ENCODE measurements at regions not wholly inside any gene's neighbourhood (a gene's known extent, or its start where the extent isn't known, plus 50 kb on each side); places are given as distances from the start of the nearest gene placed in this dataset.
"Not testable (repeated sequence)": the region's sequence is repeated elsewhere in the genome, so short reads cannot be mapped to it uniquely, and the experiment has no call there.

- Histone ChIP-seq H3K27ac (no peak overlapping the region), H3K9me3 (no peaks in the 10 kb centered on the region), H3K36me3 (no peaks in the 10 kb centered on the region), H3K4me1 (no peaks in the 10 kb centered on the region), H3K4me3 (no peak overlapping the region), H3K27me3 (no peaks in the 10 kb centered on the region)
- no peak for DNase-seq
- TF ChIP-seq POLR2A (IDR thresholded peaks at IDR 0.05) (no peak), CTCF (IDR thresholded peaks at IDR 0.05) (no peak)
- intact Hi-C loops (cut with DNase I; ENCODE audit: low total_unique reads): no loop called here
Observed at GRCh38 chr5:96548905-96549304, 113.3 kb upstream of the CAST start.

- H3K36me3 ChIP-seq, H3K27me3 ChIP-seq: not testable (repeated sequence)
Observed at GRCh38 chr5:96560857-96561256, 101.3 kb upstream of the CAST start.

GRCh38 chr5:96562614-96563013, 99.6 kb upstream of the CAST start:
- no peaks in the 10 kb centered on the region for H3K36me3 ChIP-seq
- no peaks in the 10 kb centered on the region for H3K4me1 ChIP-seq
- H3K27ac ChIP-seq: no peak overlapping the region
- H3K9me3 ChIP-seq: no peaks in the 10 kb centered on the region
- TF ChIP-seq POLR2A (IDR thresholded peaks at IDR 0.05) (no peak), CTCF (IDR thresholded peaks at IDR 0.05) (no peak)
- H3K4me3 ChIP-seq: no peak overlapping the region
- intact Hi-C loops (cut with DNase I; ENCODE audit: low total_unique reads): no loop called here
- H3K27me3 ChIP-seq: no peaks in the 10 kb centered on the region
- no peak for DNase-seq

More at GRCh38 chr5:96560857-96561256, 101.3 kb upstream of the CAST start:
- H3K4me1 ChIP-seq; DNase-seq; H3K4me3 ChIP-seq; H3K27ac ChIP-seq; intact Hi-C loops (cut with DNase I; ENCODE audit: low total_unique reads); H3K9me3 ChIP-seq: not testable (repeated sequence)

- no peaks in the 10 kb centered on the region for H3K4me1 ChIP-seq
- H3K9me3 ChIP-seq: no peaks in the 10 kb centered on the region
- intact Hi-C loops (cut with DNase I; ENCODE audit: low total_unique reads): no loop called here
- no peaks in the 10 kb centered on the region for H3K27me3 ChIP-seq
- TF ChIP-seq POLR2A (IDR thresholded peaks at IDR 0.05) (no peak), CTCF (IDR thresholded peaks at IDR 0.05) (no peak)
- H3K36me3 ChIP-seq: no peaks in the 10 kb centered on the region
- no peak overlapping the region for H3K27ac ChIP-seq
- DNase-seq: no peak
- no peak overlapping the region for H3K4me3 ChIP-seq
Observed at GRCh38 chr5:96563816-96564215, 98.4 kb upstream of the CAST start.

GRCh38 chr5:96565582-96566265, 96.5 kb upstream of the CAST start:
- H3K4me1 ChIP-seq: no peaks in the 10 kb centered on the region
- H3K4me3 ChIP-seq: no peak overlapping the region
- no peak for DNase-seq
- TF ChIP-seq CTCF (IDR thresholded peaks at IDR 0.05): no peak
- TF ChIP-seq POLR2A (IDR thresholded peaks at IDR 0.05): no peak
- no peaks in the 10 kb centered on the region for H3K36me3 ChIP-seq
- no peaks in the 10 kb centered on the region for H3K9me3 ChIP-seq
- no peaks in the 10 kb centered on the region for H3K27me3 ChIP-seq
- H3K27ac ChIP-seq: no peak overlapping the region
- intact Hi-C loops (cut with DNase I; ENCODE audit: low total_unique reads): no loop called here

Data from uterus (tissue), 3 donors.